ENCODE measurements at regions not wholly inside any gene's neighbourhood (a gene's known extent, or its start where the extent isn't known, plus 50 kb on each side); places are given as distances from the start of the nearest gene placed in this dataset.

- peak in 3 of 4 donors; percentile 13 to 35 (median 35) for DNase-seq
- no peak for ATAC-seq
- H3K4me3 ChIP-seq = no peak overlapping the region
- H3K27me3 ChIP-seq = no peaks in the 10 kb centered on the region
- no peaks in the 10 kb centered on the region for H3K36me3 ChIP-seq (replicated peaks in 1 of 2; ENCODE audit: insufficient read depth in 1 of 2, low read depth in 2 of 2)
- intact Hi-C loops (cut with DNase I) = no loop called here
- H3K27ac ChIP-seq = no peak overlapping the region
- WGBS, 2 donors = 48 to 61% methylated on average over 1 of the region's 1 CpG
- H3K9me3 ChIP-seq = no peaks in the 10 kb centered on the region
- TF ChIP-seq POLR2A (IDR thresholded peaks at IDR 0.05) (no peak), CTCF (IDR thresholded peaks at IDR 0.05) (no peak)
- peaks cover 32% of the 10 kb centered on the region for H3K4me1 ChIP-seq
These were observed 338.4 kb upstream of the C2CD4B start for GRCh38 chr15:62503451-62503850.

- TF ChIP-seq CTCF (IDR thresholded peaks at IDR 0.05) (no peak), POLR2A (IDR thresholded peaks at IDR 0.05) (no peak)
- ATAC-seq = peak; percentile 28
- 25 to 39% methylated on average over 6 of the region's 6 CpGs for WGBS, 2 donors
- no peaks in the 10 kb centered on the region for H3K27me3 ChIP-seq
- no peak overlapping the region for H3K4me3 ChIP-seq
- no peaks in the 10 kb centered on the region for H3K9me3 ChIP-seq
- intact Hi-C loops (cut with DNase I) = no loop called here
- H3K4me1 ChIP-seq = peaks cover 32% of the 10 kb centered on the region
- peak overlapping the region; percentile 11 to 81 (median 56) for H3K27ac ChIP-seq
- DNase-seq = no peak
- no peaks in the 10 kb centered on the region for H3K36me3 ChIP-seq (replicated peaks in 1 of 2; ENCODE audit: insufficient read depth in 1 of 2, low read depth in 2 of 2)
These were observed 340.7 kb upstream of the C2CD4B start for GRCh38 chr15:62505762-62506161.

- intact Hi-C loops (cut with DNase I) = no loop called here
- ATAC-seq = peak; percentile 91
- H3K27me3 ChIP-seq = no peaks in the 10 kb centered on the region
- 13 to 19% methylated on average over 1 of the region's 1 CpG for WGBS, 2 donors
- peak in 2 of 4 donors; percentile 12 to 35 for DNase-seq
- H3K4me3 ChIP-seq = no peak overlapping the region
- H3K9me3 ChIP-seq = no peaks in the 10 kb centered on the region
- peak overlapping the region; percentile 41 to 81 (median 59) for H3K27ac ChIP-seq
- no peak for TF ChIP-seq CTCF (IDR thresholded peaks at IDR 0.05)
- peak in 2 of 3 donors; percentile 14 to 42 for TF ChIP-seq POLR2A (IDR thresholded peaks at IDR 0.05)
- no peaks in the 10 kb centered on the region for H3K36me3 ChIP-seq (replicated peaks in 1 of 2; ENCODE audit: insufficient read depth in 1 of 2, low read depth in 2 of 2)
- peaks cover 32% of the 10 kb centered on the region for H3K4me1 ChIP-seq
These were observed 341.2 kb upstream of the C2CD4B start for GRCh38 chr15:62506217-62506805.

GRCh38 chr15:62509395-62509958 is 344.4 kb upstream of the C2CD4B start:
- ATAC-seq = no peak
- Histone ChIP-seq H3K9me3 (no peaks in the 10 kb centered on the region), H3K36me3 (replicated peaks in 1 of 2; ENCODE audit: insufficient read depth in 1 of 2, low read depth in 2 of 2) (no peaks in the 10 kb centered on the region), H3K27ac (no peak overlapping the region), H3K4me1 (peaks cover 27% of the 10 kb centered on the region), H3K4me3 (no peak overlapping the region), H3K27me3 (no peaks in the 10 kb centered on the region)
- WGBS, 2 donors = 87 to 89% methylated on average over 11 of the region's 12 CpGs
- DNase-seq = no peak
- intact Hi-C loops (cut with DNase I) = no loop called here
- TF ChIP-seq POLR2A (IDR thresholded peaks at IDR 0.05) (no peak), CTCF (IDR thresholded peaks at IDR 0.05) (no peak)

- Histone ChIP-seq H3K4me3 (no peak overlapping the region), H3K27ac (no peak overlapping the region), H3K36me3 (replicated peaks in 1 of 2; ENCODE audit: insufficient read depth in 1 of 2, low read depth in 2 of 2) (no peaks in the 10 kb centered on the region), H3K9me3 (no peaks in the 10 kb centered on the region), H3K27me3 (no peaks in the 10 kb centered on the region), H3K4me1 (peaks cover 19% of the 10 kb centered on the region)
- DNase-seq = no peak
- ATAC-seq = no peak
- WGBS, 2 donors = 87 to 89% methylated on average over 4 of the region's 4 CpGs
- intact Hi-C loops (cut with DNase I) = no loop called here
- no peak for TF ChIP-seq POLR2A (IDR thresholded peaks at IDR 0.05)
- TF ChIP-seq CTCF (IDR thresholded peaks at IDR 0.05) = no peak
These were observed 345.7 kb upstream of the C2CD4B start for GRCh38 chr15:62510791-62511190.

All from body of pancreas (tissue), 4 donors.